OCI-LY1 (cell line): ENCODE measurements at regions not wholly inside any gene's neighbourhood (a gene's known extent, or its start where the extent isn't known, plus 50 kb on each side); places are given as distances from the start of the nearest gene placed in this dataset.

Source experiments
- H2AFZ ChIP-seq: fragments of 200-600 bp; sonication (generic), shearing (Covaris generic); 2 replicates; pipeline ENCODE4 v1.6.0; 2014; ENCODE audit warnings: antibody characterized with exemption, mild to moderate bottlenecking, low read length
- H3F3A ChIP-seq: fragments of 200-600 bp; sonication (generic), shearing (Covaris generic); 2 replicates; pipeline ENCODE4 v1.6.0; 2014; ENCODE audit warnings: mild to moderate bottlenecking, antibody characterized with exemption, low read length, moderate library complexity; ENCODE audit not compliant: insufficient read depth
- H3K27ac ChIP-seq: fragments of 200-600 bp; sonication (generic); 2 replicates; pipeline ENCODE4 v1.5.1; 2014; ENCODE audit warnings: low read length, mixed run types, mild to moderate bottlenecking, low read depth; ENCODE audit not compliant: poor library complexity, severe bottlenecking
- H3K27me3 ChIP-seq: fragments of 200-600 bp; sonication (generic); 2 replicates; pipeline ENCODE4 v1.6.0; 2014; ENCODE audit warnings: antibody characterized with exemption, mild to moderate bottlenecking, low read length, moderate library complexity; ENCODE audit not compliant: insufficient read depth
- H3K36me3 ChIP-seq: fragments of 200-600 bp; sonication (generic); 2 replicates; pipeline ENCODE4 v1.6.1; 2014; ENCODE audit warnings: mild to moderate bottlenecking, antibody characterized with exemption, low read length, moderate library complexity, mixed read lengths; ENCODE audit not compliant: insufficient read depth
- H3K4me1 ChIP-seq: fragments of 200-600 bp; sonication (generic); 2 replicates; pipeline ENCODE4 v1.5.1; 2014; ENCODE audit warnings: mild to moderate bottlenecking, low read length, moderate library complexity; ENCODE audit not compliant: insufficient read depth, severe bottlenecking
- H3K4me2 ChIP-seq: fragments of 200-600 bp; sonication (generic), shearing (Covaris generic); 2 replicates; pipeline ENCODE4 v1.6.1; 2014; ENCODE audit warnings: low read length
- H3K4me3 ChIP-seq: fragments of 200-600 bp; sonication (generic); 2 replicates; pipeline ENCODE4 v1.5.1; 2014; ENCODE audit warnings: low read length, low read depth, mild to moderate bottlenecking, mixed read lengths; ENCODE audit not compliant: poor library complexity, severe bottlenecking
- H3K79me2 ChIP-seq: fragments of 200-600 bp; shearing (Covaris generic); 2 replicates; pipeline ENCODE4 v1.6.1; 2016; ENCODE audit warnings: mixed run types, low read length, mixed read lengths; ENCODE audit not compliant: insufficient read depth
- H3K9ac ChIP-seq: fragments of 200-600 bp; sonication (generic), shearing (Covaris generic); 2 replicates; pipeline ENCODE4 v1.6.1; 2014; ENCODE audit warnings: mild to moderate bottlenecking, low read length, mixed read lengths
- H3K9me2 ChIP-seq: fragments of 200-600 bp; sonication (generic), shearing (Covaris generic); 2 replicates; pipeline ENCODE4 v1.6.1; 2014; ENCODE audit warnings: low read depth, mild to moderate bottlenecking, low read length, mixed read lengths
- H3K9me3 ChIP-seq: fragments of 200-600 bp; shearing (Covaris generic); 2 replicates; pipeline ENCODE4 v1.6.1; 2014; ENCODE audit warnings: low read length, mixed read lengths
- H4K20me1 ChIP-seq: fragments of 200-600 bp; sonication (generic), shearing (Covaris generic); 2 replicates; pipeline ENCODE4 v1.6.0; 2016; ENCODE audit warnings: mild to moderate bottlenecking, low read length; ENCODE audit not compliant: insufficient read depth
- EZH2 ChIP-seq: fragments of 200-600 bp; sonication (generic), shearing (Covaris generic); IDR thresholded peaks from 2 replicates; pipeline ENCODE4 v1.8.0; 2017; ENCODE audit warnings: borderline replicate concordance, mixed run types, mild to moderate bottlenecking, antibody characterized with exemption, low read length, moderate library complexity, mixed read lengths
- TF ChIP-seq, protein P1 (sequence below): fragments of 200-600 bp; sonication (generic), shearing (Covaris generic); IDR thresholded peaks from 2 replicates; pipeline ENCODE4 v1.5.1; 2017; ENCODE audit warnings: mild to moderate bottlenecking, antibody characterized with exemption, low read length, moderate library complexity, mixed read lengths

DNA sequence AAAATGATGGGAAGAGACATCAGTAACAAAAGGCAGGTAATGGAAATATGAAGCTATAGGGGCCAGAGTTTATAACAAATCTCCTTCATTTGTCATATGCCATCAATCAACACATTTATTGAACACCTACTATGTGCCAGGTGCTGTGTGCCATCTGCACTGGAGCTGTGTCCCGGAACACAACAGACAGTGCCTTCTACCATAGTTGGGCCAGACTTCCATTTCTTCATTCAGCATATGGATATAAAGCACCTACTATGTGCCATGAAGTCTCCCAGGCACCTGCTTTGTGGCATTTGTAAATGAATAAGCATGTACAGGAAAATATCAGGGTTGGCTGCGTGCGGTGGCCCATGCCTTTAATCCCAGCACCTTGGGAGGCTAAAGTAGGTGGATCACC lies 112.5 kb upstream of the ERCC6L2 start:
- Histone ChIP-seq H3F3A (no peaks in the 10 kb centered on the region), H3K36me3 (no peaks in the 10 kb centered on the region), H3K9me3 (no peaks in the 10 kb centered on the region), H3K4me1 (no peaks in the 10 kb centered on the region), H3K9ac (no peak overlapping the region), H3K4me2 (no peak overlapping the region), H4K20me1 (no peaks in the 10 kb centered on the region), H3K9me2 (no peaks in the 10 kb centered on the region), H3K4me3 (no peak overlapping the region), H3K27me3 (no peaks in the 10 kb centered on the region), H2AFZ (no peak overlapping the region), H3K27ac (no peak overlapping the region), H3K79me2 (no peaks in the 10 kb centered on the region)
- TF ChIP-seq EZH2, result no peak
- TF ChIP-seq, protein P1, sequence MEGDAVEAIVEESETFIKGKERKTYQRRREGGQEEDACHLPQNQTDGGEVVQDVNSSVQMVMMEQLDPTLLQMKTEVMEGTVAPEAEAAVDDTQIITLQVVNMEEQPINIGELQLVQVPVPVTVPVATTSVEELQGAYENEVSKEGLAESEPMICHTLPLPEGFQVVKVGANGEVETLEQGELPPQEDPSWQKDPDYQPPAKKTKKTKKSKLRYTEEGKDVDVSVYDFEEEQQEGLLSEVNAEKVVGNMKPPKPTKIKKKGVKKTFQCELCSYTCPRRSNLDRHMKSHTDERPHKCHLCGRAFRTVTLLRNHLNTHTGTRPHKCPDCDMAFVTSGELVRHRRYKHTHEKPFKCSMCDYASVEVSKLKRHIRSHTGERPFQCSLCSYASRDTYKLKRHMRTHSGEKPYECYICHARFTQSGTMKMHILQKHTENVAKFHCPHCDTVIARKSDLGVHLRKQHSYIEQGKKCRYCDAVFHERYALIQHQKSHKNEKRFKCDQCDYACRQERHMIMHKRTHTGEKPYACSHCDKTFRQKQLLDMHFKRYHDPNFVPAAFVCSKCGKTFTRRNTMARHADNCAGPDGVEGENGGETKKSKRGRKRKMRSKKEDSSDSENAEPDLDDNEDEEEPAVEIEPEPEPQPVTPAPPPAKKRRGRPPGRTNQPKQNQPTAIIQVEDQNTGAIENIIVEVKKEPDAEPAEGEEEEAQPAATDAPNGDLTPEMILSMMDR, result no peak

DNA sequence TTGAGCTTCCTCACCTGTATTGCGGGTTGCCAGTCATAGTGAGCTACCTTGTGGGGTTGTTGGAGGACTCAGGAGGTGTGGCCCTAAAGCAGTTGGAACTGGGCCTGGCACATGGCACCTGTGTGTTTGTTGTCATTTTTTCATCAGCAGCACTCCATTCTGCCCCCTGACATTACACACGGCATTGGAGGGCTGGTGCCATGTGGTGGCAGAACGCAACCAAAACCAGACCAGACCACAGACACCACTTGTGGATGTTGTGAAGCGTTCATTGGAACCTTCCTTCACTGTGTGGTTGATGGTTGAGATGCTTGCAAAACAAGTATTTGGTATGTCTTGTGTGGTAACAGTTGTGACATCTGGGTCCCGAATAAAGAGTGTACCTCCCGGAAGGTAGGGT lies 113.2 kb upstream of the ERCC6L2 start:
- no peaks in the 10 kb centered on the region for H3K9me3 ChIP-seq
- H3K27ac ChIP-seq, result no peak overlapping the region
- TF ChIP-seq, protein P1, result no peak
- TF ChIP-seq EZH2, result no peak
- no peaks in the 10 kb centered on the region for H3K79me2 ChIP-seq
- no peak overlapping the region for H3K4me3 ChIP-seq
- no peaks in the 10 kb centered on the region for H3K9me2 ChIP-seq
- no peaks in the 10 kb centered on the region for H3K4me1 ChIP-seq
- H3K27me3 ChIP-seq, result no peaks in the 10 kb centered on the region
- no peaks in the 10 kb centered on the region for H3K36me3 ChIP-seq
- H2AFZ ChIP-seq, result no peak overlapping the region
- no peak overlapping the region for H3K9ac ChIP-seq
- H3F3A ChIP-seq, result no peaks in the 10 kb centered on the region
- no peaks in the 10 kb centered on the region for H4K20me1 ChIP-seq
- no peak overlapping the region for H3K4me2 ChIP-seq

DNA sequence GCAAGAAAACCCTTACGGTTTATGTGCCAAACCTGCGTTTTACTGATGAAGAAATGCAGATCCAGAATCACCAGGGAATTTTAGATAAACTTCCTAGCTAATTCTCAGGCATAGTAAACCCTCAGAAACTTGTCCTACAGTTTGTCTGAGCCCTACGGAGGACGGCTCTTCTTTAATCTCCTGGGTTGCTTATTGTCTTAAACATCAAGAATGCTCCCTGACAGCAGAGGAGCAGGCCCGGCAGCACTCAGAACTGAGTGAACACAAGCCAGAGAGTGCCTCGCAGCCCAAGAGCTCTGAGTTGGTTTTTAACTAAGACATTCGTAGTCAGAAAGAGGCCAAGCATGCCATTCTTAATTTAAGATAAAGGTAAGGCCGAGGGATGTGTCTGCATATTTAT lies 114.7 kb upstream of the ERCC6L2 start:
- H3K27ac ChIP-seq, result no peak overlapping the region
- H3K4me1 ChIP-seq, result no peaks in the 10 kb centered on the region
- H3K9me2 ChIP-seq, result no peaks in the 10 kb centered on the region
- H3K9me3 ChIP-seq, result no peaks in the 10 kb centered on the region
- no peaks in the 10 kb centered on the region for H3K36me3 ChIP-seq
- no peaks in the 10 kb centered on the region for H3K79me2 ChIP-seq
- H3K4me3 ChIP-seq, result no peak overlapping the region
- H4K20me1 ChIP-seq, result no peaks in the 10 kb centered on the region
- no peaks in the 10 kb centered on the region for H3F3A ChIP-seq
- no peaks in the 10 kb centered on the region for H3K27me3 ChIP-seq
- TF ChIP-seq, protein P1, result no peak
- TF ChIP-seq EZH2, result no peak
- no peak overlapping the region for H3K4me2 ChIP-seq
- H3K9ac ChIP-seq, result no peak overlapping the region
- H2AFZ ChIP-seq, result no peak overlapping the region
